ENCODE measurements at regions not wholly inside any gene's neighbourhood (a gene's known extent, or its start where the extent isn't known, plus 50 kb on each side); places are given as distances from the start of the nearest gene placed in this dataset.

DNA sequence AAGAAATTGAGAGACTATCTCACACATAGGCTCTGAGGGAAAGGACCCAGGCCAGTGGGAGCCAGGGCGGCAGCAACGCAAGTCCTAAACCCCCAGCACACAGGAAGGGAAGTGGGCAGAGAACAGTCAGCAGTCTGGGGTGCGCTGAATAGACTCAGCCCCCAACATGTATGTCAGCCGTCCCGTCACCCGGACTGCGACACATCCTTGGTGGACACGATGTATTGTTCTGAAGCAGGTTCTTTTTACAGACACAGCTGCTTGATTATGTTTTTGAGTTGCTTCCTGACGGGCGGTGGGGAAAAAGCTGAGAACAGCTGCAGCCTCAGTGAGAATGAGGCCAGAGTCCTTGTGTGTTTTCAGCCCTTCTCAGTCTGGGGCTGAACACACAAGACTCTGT is 64.1 kb upstream of the CXCL14 start:
- no peaks in the 10 kb centered on the region for H3K36me3 Mint-ChIP-seq (ENCODE audit: low read depth)
- peaks cover 45% of the 10 kb centered on the region for H3K27me3 Mint-ChIP-seq (ENCODE audit: low read depth)
- peaks cover 6% of the 10 kb centered on the region for H3K9me3 Mint-ChIP-seq (ENCODE audit: low read depth)
- no peak overlapping the region for H3K4me3 Mint-ChIP-seq (ENCODE audit: unreplicated experiment)
- no peak overlapping the region for H3K27ac Mint-ChIP-seq (ENCODE audit: unreplicated experiment)
- no peak for DNase-seq (ENCODE audit: low spot score)
- no peak for TF ChIP-seq CTCF (IDR thresholded peaks at IDR 0.05)
- no peaks in the 10 kb centered on the region for H3K4me1 Mint-ChIP-seq (ENCODE audit: low read depth)

DNA sequence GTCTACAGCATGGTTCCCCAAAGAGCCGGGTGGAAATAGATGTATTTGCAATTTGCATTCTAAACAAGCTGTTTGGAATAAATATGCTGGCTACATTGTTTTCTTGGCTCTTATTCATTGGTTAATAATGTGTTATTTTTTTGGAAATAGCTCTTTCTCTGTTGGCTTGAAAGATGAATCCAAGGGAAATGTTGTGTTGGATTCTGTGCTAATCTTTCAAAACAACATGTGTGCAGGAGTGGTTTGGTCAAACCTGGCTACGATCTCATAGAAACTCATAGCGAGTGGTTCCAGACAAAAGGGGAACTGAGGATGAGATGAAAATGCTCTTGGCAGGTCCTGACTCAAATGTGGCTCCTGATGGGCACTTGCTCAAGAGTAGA is 63.7 kb upstream of the CXCL14 start:
- Mint-ChIP-seq H3K36me3 (ENCODE audit: low read depth) (no peaks in the 10 kb centered on the region), H3K4me1 (ENCODE audit: low read depth) (no peaks in the 10 kb centered on the region), H3K27me3 (ENCODE audit: low read depth) (peaks cover 46% of the 10 kb centered on the region), H3K27ac (ENCODE audit: unreplicated experiment) (no peak overlapping the region), H3K9me3 (ENCODE audit: low read depth) (peaks cover 6% of the 10 kb centered on the region), H3K4me3 (ENCODE audit: unreplicated experiment) (no peak overlapping the region)
- TF ChIP-seq CTCF (IDR thresholded peaks at IDR 0.05): no peak
- no peak for DNase-seq (ENCODE audit: low spot score)

GRCh38 chr5:135641734-135642487 is 63.1 kb upstream of the CXCL14 start:
- no peak overlapping the region for H3K4me3 Mint-ChIP-seq (ENCODE audit: unreplicated experiment)
- no peaks in the 10 kb centered on the region for H3K4me1 Mint-ChIP-seq (ENCODE audit: low read depth)
- no peak overlapping the region for H3K27ac Mint-ChIP-seq (ENCODE audit: unreplicated experiment)
- H3K9me3 Mint-ChIP-seq (ENCODE audit: low read depth): peaks cover 6% of the 10 kb centered on the region
- TF ChIP-seq CTCF (IDR thresholded peaks at IDR 0.05): no peak
- DNase-seq (ENCODE audit: low spot score): no peak
- peaks cover 49% of the 10 kb centered on the region for H3K27me3 Mint-ChIP-seq (ENCODE audit: low read depth)
- H3K36me3 Mint-ChIP-seq (ENCODE audit: low read depth): no peaks in the 10 kb centered on the region

GRCh38 chr5:135641319-135641718 is 62.5 kb upstream of the CXCL14 start:
- Mint-ChIP-seq H3K4me3 (ENCODE audit: unreplicated experiment) (no peak overlapping the region), H3K27me3 (ENCODE audit: low read depth) (peaks cover 51% of the 10 kb centered on the region), H3K36me3 (ENCODE audit: low read depth) (no peaks in the 10 kb centered on the region), H3K9me3 (ENCODE audit: low read depth) (peaks cover 6% of the 10 kb centered on the region), H3K27ac (ENCODE audit: unreplicated experiment) (no peak overlapping the region), H3K4me1 (ENCODE audit: low read depth) (no peaks in the 10 kb centered on the region)
- no peak for DNase-seq (ENCODE audit: low spot score)
- no peak for TF ChIP-seq CTCF (IDR thresholded peaks at IDR 0.05)

- no peak for DNase-seq (ENCODE audit: low spot score)
- H3K27ac Mint-ChIP-seq (ENCODE audit: unreplicated experiment): no peak overlapping the region
- peaks cover 39% of the 10 kb centered on the region for H3K27me3 Mint-ChIP-seq (ENCODE audit: low read depth)
- H3K9me3 Mint-ChIP-seq (ENCODE audit: low read depth): peaks cover 6% of the 10 kb centered on the region
- no peak overlapping the region for H3K4me3 Mint-ChIP-seq (ENCODE audit: unreplicated experiment)
- H3K36me3 Mint-ChIP-seq (ENCODE audit: low read depth): no peaks in the 10 kb centered on the region
- H3K4me1 Mint-ChIP-seq (ENCODE audit: low read depth): no peaks in the 10 kb centered on the region
- TF ChIP-seq CTCF (IDR thresholded peaks at IDR 0.05): no peak
Observed at GRCh38 chr5:135635451-135635850, 56.7 kb upstream of the CXCL14 start.

Measured in chondrocyte (in vitro differentiated cells).